GM21526 (cell line): ENCODE measurements at regions not wholly inside any gene's neighbourhood (a gene's known extent, or its start where the extent isn't known, plus 50 kb on each side); places are given as distances from the start of the nearest gene placed in this dataset.
"Not testable (repeated sequence)": the region's sequence is repeated elsewhere in the genome, so short reads cannot be mapped to it uniquely, and the experiment has no call there.

ENCODE experiments used
- ATAC-seq: cut with Tn5 transposase; IDR thresholded peaks from one replicate; pipeline ENCODE4 v1.9.1; 2021; ENCODE audit warnings: moderate library complexity; ENCODE audit not compliant: unreplicated experiment, low FRiP score

DNA sequence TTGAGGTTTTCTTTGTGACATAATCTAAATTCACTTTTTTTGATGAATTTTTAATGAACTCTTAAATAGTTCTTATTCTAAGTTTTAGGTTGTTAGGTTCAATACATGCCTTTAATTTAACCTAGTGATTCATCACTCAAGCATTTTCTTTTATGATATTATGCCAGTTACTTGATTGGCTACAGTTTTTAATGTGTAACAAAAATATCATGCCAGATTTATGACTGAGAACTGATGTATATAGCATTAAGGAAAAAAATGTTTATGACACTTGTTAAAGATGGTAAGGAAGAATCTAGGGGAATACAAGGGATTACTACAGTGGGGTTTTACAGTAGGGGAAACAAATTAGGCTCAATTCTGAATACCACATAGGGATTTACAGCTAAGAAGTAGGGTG is 103.1 kb downstream of the VGLL3 start:
- ATAC-seq: no peak

DNA sequence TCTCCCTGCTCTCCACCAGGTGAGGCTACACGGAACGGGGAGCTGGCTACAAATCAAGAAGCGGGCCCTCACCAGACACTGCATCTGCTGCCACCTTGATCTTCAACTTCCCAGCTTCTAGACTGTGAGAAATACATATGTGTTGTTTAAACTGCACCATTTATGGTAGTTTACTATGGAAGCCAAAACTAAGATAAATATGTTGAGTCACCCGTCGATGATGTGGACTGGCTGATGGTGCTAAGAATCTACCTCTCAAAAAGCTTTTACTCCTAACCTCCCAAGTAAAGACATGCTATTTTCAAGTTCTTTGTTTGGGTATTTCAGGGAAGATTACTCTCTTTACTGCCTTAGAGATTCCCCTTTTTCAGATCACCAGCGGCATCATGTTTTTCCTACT is 110.9 kb downstream of the VGLL3 start:
- ATAC-seq: no peak

DNA sequence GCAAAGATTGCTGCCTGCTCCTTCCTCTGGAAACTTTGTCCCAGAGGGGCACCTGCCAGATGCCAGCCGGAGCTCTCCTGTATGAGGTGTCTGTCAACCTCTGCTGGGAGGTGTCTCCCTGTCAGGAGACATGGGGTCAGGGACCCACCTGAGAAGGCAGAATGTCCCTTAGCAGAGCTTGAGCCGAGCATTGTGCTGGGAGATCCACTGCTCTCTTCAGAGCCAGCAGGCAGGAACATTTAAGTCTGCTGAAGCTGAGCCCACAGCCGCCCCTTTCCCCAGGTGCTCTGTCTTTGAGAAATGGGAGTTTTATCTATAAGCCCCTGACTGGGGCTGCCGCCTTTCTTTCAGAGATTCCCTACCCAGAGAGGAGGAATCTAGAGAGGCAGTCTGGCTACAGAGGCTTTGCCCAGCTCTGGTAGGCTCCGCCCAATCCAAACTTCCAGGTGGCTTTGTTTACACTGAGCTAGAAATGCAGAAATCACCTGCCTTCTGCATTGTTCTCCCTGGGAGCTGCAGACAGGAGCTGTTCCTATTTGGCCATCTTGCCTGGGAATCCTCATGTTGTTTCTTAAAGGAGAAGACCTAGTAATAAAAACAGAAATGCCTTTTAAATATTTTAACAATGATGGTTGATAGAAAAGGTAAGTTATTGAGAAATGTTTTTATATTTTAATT is 114.3 kb downstream of the VGLL3 start:
- not testable (repeated sequence) for ATAC-seq

DNA sequence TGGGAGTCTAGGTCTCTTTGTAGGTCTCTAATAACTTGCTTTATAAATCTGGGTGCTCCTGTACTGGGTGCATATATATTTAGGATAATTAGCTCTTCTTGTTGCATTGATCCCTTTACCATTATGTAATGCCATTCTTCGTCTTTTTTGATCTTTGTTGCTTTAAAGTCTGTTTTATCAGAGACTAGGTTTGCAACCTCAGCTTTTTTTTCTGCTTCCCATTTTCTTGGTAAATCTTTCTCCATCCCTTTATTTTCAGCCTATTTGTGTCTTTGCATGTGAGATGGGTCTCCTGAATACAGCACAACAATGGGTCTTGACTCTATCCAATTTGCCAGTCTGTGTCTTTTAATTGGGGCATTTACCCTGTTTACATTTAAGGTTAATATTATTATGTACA is 116.2 kb downstream of the VGLL3 start:
- ATAC-seq: not testable (repeated sequence)

DNA sequence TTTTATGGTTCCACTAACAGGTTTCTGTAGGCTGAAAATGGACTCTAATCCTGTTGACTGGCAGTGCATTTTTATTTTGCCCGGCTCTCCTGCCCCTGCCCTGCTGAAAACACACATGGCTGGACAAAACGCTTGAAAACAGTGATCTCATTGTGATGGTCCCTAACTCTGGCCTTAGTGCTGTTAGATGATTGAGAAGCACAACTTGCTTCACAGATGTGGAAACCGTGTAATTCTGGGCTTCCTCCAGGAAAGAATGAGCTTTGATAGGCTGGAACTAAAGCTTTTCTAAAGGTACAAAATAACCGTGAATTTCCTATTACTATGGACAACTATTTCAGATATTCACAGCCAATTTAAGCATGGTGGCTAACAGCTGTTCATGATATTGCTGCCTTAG is 121.4 kb downstream of the VGLL3 start:
- no peak for ATAC-seq

DNA sequence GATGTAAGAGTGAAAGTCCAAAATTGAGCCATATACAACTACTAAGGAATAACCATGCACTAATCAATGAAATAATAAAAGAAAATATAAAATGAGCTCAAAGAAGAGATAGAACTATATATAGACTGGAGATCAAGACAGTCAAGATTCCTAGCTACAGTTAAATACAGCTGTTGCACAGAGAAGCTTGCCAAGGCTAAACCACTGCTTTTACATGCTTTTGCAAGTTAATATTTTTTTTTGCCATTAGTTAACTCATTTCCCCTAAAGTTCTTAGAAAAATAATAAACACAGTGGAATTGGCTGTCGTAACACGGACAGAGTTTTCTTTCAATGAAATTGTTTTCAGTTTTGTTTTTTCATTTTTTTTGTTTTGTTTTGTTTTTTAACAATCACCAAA is 123.0 kb downstream of the VGLL3 start:
- ATAC-seq: no peak

DNA sequence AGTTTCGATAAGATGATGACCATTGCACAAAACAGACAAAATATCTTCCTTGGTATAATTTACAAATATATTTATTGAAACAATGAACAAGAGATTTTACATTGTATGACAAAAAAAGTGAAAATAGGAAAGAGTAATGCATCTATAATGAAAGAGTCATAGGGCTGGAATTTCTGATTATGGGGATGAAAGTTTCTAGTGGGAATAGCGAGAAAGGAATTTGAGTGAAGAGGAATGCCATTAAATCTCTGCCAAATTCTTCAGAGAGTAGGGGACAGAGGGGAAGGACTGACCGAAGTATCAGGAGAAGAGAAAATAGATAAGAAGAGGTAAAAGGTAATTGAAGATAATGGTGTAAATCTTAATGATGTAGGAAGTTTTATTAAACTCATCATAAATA is 125.4 kb downstream of the VGLL3 start:
- ATAC-seq: no peak

DNA sequence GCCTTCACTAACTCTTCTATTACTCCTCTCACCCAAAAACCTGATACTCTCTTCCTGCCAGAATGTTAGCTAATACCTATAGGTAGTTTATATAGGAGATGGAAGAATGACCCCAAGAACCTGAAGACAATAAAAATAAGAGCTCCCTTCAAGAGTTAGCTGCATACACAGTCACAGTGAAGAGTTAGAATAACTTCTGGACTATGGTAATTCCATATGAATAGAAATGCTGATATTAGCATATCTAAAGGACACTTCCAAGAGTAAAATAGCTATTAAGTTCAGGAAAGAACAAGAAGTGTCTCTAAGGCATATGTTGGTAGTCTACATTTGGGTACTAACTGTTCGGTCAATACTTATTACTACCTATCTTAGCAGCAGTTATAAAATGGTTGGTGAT is 134.2 kb downstream of the VGLL3 start:
- ATAC-seq: no peak

DNA sequence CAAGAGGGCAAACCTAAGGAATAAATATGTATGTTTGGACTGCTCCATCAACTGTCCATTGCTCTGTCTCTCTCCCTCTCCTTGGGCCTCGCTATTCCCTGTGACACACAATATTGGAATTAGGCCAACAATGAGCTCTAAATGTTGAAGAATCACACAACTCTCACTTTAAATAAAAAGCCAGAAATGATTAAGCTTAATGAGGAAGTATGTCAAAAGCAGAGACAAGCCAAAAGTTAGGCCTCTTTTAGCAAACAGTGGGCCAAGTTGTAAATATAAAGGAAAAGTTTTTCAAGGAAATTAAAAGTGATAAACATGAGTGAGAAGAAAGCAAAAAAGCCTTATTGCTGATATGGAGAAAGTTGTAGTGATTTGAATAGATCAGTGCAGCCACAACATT is 141.0 kb downstream of the VGLL3 start:
- no peak for ATAC-seq

DNA sequence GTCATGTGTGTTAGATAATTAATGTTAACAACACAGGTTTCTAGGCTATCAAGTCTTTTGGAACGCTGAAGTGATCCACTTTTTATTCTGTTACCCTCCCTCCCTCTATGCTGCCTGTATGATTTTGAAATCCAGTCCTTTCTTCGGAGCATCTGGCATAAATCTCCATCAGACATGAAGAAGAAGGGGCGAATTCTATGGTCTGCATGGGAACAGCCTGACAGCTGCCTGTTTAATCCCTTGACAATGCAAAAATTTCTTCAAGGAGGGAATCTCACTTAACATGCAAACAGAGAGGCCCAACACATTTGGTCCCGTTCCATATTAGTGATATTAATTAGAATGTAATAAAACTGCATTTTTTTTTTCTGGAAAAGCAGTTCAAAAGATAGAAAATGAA is 145.2 kb downstream of the VGLL3 start:
- no peak for ATAC-seq

DNA sequence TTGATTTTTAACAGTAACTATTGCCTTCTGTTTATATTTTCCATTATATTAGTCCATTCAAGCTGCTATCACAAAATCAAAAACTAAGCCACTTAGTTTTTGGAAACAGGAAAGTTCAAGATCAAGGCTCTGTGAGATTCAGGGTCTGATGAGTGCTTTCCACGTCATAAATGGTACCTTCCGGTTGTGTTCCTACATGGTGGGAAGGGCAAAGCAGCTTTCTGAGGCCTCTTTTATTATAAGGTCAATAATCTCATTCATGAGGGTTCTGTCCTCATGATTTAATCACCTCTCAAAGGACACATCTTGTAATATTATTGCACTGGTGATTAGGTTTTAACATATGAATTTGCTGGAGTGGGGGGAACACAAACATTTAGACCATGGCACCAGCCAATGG is 152.0 kb downstream of the VGLL3 start:
- no peak for ATAC-seq

DNA sequence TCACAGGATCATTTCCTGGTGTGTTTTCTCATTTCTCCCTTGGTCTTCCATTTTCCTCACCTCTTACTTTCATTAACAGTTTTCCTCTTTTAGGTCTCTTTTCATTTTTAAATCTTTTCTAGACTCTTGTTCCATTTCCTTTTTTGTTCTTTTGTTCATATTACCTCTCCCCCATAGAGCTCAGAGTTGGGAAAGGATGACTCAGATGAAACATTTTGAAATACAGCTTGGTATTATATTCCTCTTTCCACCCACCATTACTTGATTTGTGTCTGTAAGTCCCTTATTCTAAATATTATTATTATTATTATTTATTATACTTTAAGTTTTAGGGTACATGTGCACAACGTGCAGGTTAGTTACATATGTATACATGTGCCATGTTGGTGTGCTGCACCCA is 153.1 kb downstream of the VGLL3 start:
- ATAC-seq: no peak

DNA sequence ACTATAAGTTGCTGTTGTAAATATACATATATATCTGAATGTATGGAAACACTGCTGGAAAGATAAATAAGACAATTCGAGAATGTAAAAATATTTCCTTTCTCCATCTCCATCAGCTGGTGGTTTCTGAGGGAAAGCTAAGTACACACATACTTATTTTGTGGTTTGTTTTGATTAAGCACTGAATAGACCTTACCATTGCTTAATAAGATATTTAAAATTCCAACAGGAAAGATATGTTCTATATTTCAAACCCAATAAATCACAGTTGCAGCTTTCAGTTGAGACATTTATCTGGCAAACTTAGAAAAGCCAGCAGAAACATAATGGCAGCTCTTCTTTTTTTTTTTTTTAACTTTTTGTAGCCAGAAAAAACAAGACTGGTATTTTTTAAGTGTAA is 160.4 kb downstream of the VGLL3 start:
- no peak for ATAC-seq

DNA sequence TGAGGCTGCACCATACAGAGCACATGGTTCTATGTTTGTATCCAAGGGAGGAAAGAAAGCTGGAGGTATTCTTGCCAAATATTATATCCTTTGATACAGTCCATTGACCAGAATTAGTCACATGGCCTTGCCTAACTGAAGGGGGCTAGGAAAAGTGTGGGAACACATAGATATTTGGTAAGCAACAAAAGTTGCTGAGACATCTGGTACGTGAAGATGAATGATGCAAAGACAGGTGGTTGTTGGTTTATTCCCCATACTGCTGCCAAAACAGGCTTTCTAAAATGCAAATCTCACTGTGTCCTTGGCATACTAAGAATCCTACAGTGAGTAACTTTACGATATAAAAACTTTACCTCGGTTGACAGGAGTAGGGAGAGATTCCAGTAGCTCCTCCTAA is 162.2 kb downstream of the VGLL3 start:
- no peak for ATAC-seq

DNA sequence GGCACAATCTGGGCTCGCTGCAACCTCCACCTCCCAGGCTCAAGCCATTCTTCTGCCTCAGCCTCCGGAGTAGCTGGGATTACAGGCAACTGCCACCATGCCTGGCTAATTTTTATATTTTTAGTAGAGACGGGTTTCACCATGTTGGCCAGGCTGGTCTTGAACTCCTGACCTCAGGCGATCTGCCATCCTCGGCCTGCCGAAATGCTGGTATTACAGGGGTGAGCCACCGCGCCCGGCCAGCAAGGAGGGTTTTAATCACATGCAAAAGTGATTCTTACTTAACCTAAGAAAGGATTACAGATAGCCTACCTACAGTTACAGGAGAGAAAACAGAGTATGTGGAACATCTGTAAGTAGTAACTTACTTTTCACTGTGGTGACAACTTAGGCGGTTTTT is 163.4 kb downstream of the VGLL3 start:
- not testable (repeated sequence) for ATAC-seq

DNA sequence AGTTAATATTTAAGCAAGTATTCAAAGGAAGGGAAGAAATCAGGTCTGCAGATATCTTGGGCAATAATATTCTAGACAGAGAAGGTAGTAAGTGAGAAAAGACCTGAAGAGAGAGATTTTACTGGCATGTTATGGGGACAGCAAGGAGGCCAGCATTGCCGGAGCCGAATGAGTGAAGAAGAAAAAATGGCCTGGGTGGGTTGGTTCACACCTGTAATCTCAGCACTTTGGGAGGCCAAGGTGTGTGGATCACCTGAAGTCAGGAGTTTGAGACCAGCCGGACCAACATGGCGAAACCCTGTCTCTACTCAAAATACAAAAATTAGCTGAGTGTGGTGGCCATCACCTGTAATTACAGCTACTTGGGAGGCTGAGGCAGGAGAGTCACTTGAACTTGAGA is 164.7 kb downstream of the VGLL3 start:
- ATAC-seq: no peak

DNA sequence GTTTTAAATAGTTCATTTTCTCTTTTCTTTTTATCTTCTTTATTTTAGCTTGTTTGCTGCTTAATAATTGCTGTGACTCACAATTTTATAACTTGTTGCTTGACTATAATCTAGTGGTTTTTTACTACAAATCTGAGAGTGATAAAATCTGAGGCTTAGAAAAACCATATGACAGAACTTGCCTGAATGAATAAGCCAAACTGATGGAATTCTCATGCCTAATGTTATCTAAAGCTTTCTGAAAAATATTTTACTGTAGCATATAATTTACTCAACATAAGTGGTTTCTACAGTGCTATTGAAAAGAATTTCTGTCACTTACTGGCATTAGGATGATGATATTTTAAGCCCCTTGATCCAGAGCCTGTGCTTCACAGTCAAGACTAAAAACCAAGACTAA is 175.1 kb downstream of the VGLL3 start:
- ATAC-seq: no peak

DNA sequence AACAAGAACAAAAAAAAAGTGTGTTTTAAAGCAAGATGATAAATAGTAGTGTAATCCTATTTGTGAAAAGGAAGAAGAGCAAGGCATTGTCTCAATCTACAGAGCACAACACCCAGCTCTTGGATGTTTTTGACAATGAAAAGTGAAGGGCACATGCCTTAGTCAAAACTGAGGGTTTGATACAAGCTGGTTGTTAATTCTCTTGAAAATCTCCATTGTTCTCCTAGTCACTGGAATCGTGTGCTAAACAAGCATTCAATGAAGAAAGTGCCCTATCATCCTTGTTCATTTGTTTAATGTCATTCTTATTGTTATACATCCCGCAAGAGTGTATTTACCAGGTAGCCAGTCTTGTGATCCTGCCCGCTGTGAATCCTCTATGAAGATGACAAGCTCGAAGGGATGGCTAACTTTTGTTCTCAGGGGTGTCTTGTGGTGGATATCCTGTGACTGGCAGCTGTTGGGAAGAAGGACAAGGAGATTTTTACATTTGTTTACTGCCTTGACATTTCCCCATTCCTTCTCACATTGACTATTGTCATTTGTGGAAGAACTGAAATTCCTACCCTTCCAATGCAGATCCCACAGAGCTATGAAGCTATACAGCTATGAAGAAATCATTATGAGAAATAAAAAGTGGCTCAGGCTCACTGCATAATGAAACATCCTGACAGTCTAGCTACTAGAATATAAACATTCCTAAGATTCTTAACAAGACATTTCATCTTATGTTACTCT is 175.9 kb downstream of the VGLL3 start:
- ATAC-seq: no peak

DNA sequence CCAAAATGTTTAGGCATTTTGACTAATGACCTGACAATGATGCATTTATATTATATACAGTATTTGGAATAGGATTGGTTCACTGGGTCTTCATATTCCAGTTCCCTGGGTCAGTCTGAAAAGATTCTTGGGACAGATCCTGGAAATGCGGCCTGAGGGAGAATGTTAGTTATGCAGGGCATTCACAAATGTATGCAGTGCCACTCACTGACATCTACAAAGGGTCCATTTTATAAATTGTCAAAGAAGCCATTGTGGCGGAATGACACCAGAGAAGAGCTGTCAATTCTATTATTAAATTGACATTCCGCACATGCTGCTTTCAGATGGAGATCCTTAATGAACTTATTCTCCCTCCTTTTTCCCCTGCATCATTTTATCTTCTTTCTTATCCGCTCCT is 176.6 kb downstream of the VGLL3 start:
- no peak for ATAC-seq

DNA sequence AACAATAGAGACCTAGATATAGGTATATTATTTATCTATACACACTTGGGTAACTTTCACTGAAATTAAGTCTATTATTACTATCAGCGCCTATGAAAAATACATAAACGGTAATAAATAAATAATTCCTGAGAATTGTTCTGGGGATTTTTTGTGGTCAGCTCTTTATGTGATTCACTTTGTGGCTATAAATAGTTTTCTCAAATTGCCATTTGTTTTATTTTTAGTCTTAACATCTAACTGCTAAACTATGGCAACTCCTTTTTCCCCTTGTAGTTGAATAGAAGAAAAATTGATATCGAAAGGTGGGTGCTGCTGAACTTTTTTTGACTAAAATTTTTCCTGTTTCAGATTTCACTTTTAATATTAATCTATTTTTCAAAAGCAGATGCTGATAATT is 189.0 kb downstream of the VGLL3 start:
- no peak for ATAC-seq

DNA sequence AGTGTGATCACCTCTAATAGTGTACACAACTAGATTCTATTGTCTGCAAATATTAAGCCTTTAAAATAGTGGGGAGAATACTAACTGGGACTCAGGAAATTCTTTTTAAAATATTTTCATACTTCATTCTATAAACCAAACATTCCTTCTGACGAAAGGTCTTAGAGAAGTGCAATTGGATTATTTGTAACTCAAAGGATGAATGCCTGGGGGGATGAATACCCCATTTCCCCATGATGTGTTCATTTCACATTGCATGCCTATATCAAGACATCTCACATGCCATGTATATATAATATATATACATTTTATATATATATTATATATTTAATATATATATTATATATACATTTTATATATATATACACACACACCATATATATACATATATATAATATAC is 189.9 kb downstream of the VGLL3 start:
- ATAC-seq: no peak

DNA sequence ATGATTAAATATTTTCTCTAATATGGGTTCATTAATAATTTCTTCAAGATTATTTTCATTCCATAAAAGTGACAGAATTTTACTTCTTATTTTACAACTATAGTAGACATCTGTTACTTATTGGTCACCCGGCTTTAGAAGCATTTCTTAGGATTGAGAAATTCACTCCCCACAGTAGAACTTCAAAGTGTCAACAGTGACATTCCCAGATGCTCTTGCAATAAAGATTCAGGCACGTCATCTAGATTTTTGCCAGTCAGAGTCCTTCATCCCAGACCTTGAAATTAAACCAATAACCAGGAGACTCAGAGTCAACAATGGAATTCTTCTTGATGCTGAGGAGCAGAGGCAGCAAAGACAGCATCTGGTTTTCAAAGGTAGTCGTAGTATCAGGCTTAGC is 190.8 kb downstream of the VGLL3 start:
- no peak for ATAC-seq
